ENCODE measurements at regions not wholly inside any gene's neighbourhood (a gene's known extent, or its start where the extent isn't known, plus 50 kb on each side); places are given as distances from the start of the nearest gene placed in this dataset.

GRCh38 chr10:118145256-118145655 is 98.5 kb upstream of the RAB11FIP2 start:
- TF ChIP-seq CTCF (IDR thresholded peaks at IDR 0.05) (no peak), POLR2A (IDR thresholded peaks at IDR 0.05) (no peak)

Data from prostate gland (tissue), 2 donors.